ENCODE measurements at regions not wholly inside any gene's neighbourhood (a gene's known extent, or its start where the extent isn't known, plus 50 kb on each side); places are given as distances from the start of the nearest gene placed in this dataset.

GRCh38 chr1:14500041-14500440 lies 98.4 kb upstream of the KAZN start:
- Mint-ChIP-seq H3K9me3 (no peaks in the 10 kb centered on the region), H3K4me3 (no peak overlapping the region), H3K27ac (no peak overlapping the region), H3K27me3 (peaks cover 6% of the 10 kb centered on the region), H3K4me1 (ENCODE audit: unreplicated experiment) (peaks cover 11% of the 10 kb centered on the region), H3K36me3 (no peaks in the 10 kb centered on the region)
- DNase-seq (ENCODE audit: extremely low spot score, unreplicated experiment) = no peak
- TF ChIP-seq, protein P1, sequence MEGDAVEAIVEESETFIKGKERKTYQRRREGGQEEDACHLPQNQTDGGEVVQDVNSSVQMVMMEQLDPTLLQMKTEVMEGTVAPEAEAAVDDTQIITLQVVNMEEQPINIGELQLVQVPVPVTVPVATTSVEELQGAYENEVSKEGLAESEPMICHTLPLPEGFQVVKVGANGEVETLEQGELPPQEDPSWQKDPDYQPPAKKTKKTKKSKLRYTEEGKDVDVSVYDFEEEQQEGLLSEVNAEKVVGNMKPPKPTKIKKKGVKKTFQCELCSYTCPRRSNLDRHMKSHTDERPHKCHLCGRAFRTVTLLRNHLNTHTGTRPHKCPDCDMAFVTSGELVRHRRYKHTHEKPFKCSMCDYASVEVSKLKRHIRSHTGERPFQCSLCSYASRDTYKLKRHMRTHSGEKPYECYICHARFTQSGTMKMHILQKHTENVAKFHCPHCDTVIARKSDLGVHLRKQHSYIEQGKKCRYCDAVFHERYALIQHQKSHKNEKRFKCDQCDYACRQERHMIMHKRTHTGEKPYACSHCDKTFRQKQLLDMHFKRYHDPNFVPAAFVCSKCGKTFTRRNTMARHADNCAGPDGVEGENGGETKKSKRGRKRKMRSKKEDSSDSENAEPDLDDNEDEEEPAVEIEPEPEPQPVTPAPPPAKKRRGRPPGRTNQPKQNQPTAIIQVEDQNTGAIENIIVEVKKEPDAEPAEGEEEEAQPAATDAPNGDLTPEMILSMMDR (conservative IDR thresholded peaks at IDR 0.05) = no peak

GRCh38 chr1:14500912-14501311 lies 97.6 kb upstream of the KAZN start:
- Mint-ChIP-seq H3K4me1 (ENCODE audit: unreplicated experiment) (peaks cover 5% of the 10 kb centered on the region), H3K36me3 (no peaks in the 10 kb centered on the region), H3K4me3 (no peak overlapping the region), H3K9me3 (no peaks in the 10 kb centered on the region), H3K27me3 (peaks cover 9% of the 10 kb centered on the region), H3K27ac (no peak overlapping the region)
- DNase-seq (ENCODE audit: extremely low spot score, unreplicated experiment) = no peak
- TF ChIP-seq, protein P1 (conservative IDR thresholded peaks at IDR 0.05) = no peak

DNA sequence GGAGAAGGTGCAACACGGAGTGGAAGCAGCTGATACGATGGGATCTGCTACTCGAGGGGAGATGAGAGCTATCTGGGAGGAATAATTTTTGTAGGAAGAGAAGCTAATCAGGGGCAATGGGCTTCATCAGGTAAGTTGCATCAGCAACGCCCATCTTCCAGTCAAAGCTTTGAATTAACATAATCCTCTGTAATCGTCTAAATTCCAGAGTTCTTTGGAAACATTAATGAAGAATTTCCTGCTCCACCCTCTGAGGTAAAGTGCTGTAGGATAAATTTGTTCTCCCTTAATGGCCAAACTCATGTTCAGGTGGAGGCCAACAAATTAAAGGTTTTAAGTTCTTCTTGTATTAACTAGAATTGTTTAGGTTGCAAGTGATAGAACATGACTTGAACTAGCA lies 94.0 kb upstream of the KAZN start:
- no peak overlapping the region for H3K27ac Mint-ChIP-seq
- no peaks in the 10 kb centered on the region for H3K36me3 Mint-ChIP-seq
- TF ChIP-seq, protein P1 (conservative IDR thresholded peaks at IDR 0.05) = no peak
- H3K27me3 Mint-ChIP-seq = peaks cover 9% of the 10 kb centered on the region
- no peaks in the 10 kb centered on the region for H3K9me3 Mint-ChIP-seq
- H3K4me3 Mint-ChIP-seq = no peak overlapping the region
- no peak for DNase-seq (ENCODE audit: extremely low spot score, unreplicated experiment)
- H3K4me1 Mint-ChIP-seq (ENCODE audit: unreplicated experiment) = peaks cover 5% of the 10 kb centered on the region

DNA sequence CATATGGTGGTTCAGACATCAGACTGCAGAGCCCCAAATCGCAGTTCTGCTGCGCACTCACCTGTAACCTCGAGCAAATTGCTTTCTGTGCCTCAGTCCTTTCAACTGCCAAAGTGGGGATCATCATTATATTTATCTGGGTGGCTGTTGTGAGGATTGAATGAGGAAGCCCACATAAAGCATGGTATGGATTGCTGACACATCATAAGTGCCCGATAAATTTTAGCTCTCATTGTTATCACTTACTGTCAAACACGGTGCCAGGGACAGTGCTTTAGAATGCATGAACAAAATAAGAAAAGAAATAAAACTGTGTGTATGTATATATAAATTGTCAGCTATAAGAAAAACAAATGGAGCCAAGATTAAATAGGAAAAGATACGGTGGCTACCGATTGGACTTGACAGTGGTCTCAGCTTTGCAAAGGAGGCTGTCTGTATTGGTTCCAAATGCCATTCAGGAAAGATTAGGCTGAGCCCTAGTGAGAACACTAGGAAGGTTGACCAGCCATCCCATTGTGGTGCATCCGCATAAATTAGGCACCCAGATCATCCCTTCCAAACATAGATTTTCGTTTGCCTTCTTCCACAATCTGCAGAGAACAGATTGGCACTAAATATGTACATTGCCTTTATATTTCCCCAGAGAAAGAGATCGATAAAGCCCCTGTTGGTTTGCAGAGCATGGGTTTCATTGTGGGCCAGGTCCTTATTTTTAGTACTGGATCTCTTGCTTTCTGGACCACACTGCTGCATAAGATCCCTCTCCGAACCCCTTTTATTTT lies 91.8 kb upstream of the KAZN start:
- TF ChIP-seq, protein P1 (conservative IDR thresholded peaks at IDR 0.05) = no peak
- H3K36me3 Mint-ChIP-seq = no peaks in the 10 kb centered on the region
- H3K9me3 Mint-ChIP-seq = no peaks in the 10 kb centered on the region
- H3K4me1 Mint-ChIP-seq (ENCODE audit: unreplicated experiment) = peaks cover 5% of the 10 kb centered on the region
- H3K27me3 Mint-ChIP-seq = peaks cover 9% of the 10 kb centered on the region
- H3K27ac Mint-ChIP-seq = no peak overlapping the region
- no peak for DNase-seq (ENCODE audit: extremely low spot score, unreplicated experiment)
- no peak overlapping the region for H3K4me3 Mint-ChIP-seq

GRCh38 chr1:14507262-14507661 lies 91.2 kb upstream of the KAZN start:
- Mint-ChIP-seq H3K4me3 (no peak overlapping the region), H3K4me1 (ENCODE audit: unreplicated experiment) (peaks cover 5% of the 10 kb centered on the region), H3K9me3 (no peaks in the 10 kb centered on the region), H3K27ac (no peak overlapping the region), H3K36me3 (no peaks in the 10 kb centered on the region), H3K27me3 (peaks cover 9% of the 10 kb centered on the region)
- no peak for DNase-seq (ENCODE audit: extremely low spot score, unreplicated experiment)
- TF ChIP-seq, protein P1 (conservative IDR thresholded peaks at IDR 0.05) = no peak

Measured in type B pancreatic cell (in vitro differentiated cells).